Head of caudate nucleus (tissue), 42 donors: ENCODE measurements at regions not wholly inside any gene's neighbourhood (a gene's known extent, or its start where the extent isn't known, plus 50 kb on each side); places are given as distances from the start of the nearest gene placed in this dataset.

Source experiments
- DNase-seq, 42 donors: peaks; one replicate each; pipeline versions ENCODE4 v3.0.0 to v3.0.0-alpha.2; 2020 to 2021; ENCODE audit warnings: mixed read lengths in 7 of 42
- intact Hi-C: fragments of 100-400 bp; cut with DNase I; formaldehyde crosslinking; loops from one replicate; pipeline ENCODE4 v1.15.0; 2022

DNA sequence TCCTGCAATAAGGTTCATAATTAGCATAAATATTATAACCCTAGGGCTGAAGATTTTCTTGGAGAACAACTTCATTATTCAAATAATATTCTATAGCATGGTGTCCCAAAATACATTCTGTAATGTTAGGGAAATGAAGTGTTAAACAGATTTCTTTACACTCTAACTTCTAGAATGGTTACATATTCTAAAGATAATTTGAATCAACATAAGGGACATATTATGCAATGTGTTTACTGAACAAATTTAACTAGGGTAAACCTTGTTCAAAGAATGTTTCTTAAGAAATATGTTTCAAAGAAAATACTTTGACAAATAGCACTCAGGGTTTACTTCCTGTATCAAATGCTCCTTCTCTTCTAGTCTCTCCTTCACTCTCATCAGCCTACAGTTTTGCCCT lies 281.6 kb downstream of the SLC6A15 start:
- DNase-seq, result no peak
- intact Hi-C loops, result no loop called here

GRCh38 chr12:84627593-84627992 lies 285.0 kb downstream of the SLC6A15 start:
- no peak for DNase-seq
- intact Hi-C loops, result no loop called here

GRCh38 chr12:84624601-84625000 lies 288.0 kb downstream of the SLC6A15 start:
- no peak for DNase-seq
- intact Hi-C loops, result no loop called here

DNA sequence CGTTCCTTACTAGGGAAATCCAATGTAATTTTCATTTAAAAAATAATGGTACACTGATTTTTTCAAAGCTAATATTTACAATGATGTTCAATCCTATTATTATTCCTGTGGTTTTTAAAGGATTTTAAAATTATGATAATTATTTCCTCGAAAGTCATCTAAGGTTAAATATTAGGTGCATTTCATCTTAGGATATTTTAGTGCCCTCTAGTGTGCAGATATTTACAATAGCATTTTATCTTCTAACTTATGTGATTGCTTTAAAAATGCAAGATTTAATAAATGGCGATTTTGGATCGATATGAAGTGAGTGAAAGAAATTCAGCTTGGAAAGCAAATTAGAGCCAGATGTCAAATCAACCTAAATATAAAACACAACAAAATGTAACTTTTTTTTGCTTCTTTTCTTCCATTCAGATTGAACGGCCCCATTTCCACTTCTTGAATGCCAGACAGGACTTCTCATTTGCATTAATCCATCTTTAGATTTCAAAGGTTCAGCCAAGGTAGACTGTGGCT lies 293.5 kb downstream of the SLC6A15 start:
- no peak for DNase-seq

DNA sequence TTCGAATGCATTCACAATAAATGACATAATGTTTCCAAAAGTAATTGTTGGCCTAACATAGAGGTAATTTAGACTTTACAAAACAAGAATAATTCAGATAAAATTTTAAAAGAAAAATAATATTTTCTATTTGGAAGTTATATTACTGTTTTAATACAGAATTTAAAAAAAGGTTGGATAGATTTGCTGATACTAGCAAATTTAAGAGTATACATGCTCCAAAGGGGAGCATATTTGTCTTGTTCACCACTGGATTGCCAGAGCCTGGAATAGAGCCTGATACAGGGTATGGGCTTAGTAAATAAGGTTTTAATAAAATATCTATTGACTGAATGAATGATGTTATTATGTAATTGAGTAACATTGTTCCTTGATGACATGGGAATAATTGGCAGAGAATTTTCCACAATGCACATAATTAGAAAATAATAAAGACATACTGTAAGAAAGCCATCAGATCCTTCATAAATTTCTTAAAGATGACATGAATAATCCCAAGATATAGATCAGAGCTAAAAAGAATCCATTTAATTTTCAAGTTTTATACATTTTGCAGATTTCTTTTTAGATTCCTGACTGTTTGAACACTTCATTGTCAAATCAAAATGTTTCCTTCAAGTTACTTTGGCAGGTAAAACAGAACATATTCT lies 305.3 kb downstream of the SLC6A15 start:
- DNase-seq, result no peak
- intact Hi-C loops, result no loop called here

More for the DNA sequence above, 293.5 kb downstream of the SLC6A15 start:
- intact Hi-C loops, result no loop called here

- DNase-seq, result no peak
- intact Hi-C loops, result no loop called here
Observed at GRCh38 chr12:84605983-84606382, 306.6 kb downstream of the SLC6A15 start.

GRCh38 chr12:84604551-84604950 lies 308.0 kb downstream of the SLC6A15 start:
- no peak for DNase-seq
- intact Hi-C loops, result no loop called here

GRCh38 chr12:84603484-84604248 lies 308.9 kb downstream of the SLC6A15 start:
- intact Hi-C loops, result no loop called here

DNA sequence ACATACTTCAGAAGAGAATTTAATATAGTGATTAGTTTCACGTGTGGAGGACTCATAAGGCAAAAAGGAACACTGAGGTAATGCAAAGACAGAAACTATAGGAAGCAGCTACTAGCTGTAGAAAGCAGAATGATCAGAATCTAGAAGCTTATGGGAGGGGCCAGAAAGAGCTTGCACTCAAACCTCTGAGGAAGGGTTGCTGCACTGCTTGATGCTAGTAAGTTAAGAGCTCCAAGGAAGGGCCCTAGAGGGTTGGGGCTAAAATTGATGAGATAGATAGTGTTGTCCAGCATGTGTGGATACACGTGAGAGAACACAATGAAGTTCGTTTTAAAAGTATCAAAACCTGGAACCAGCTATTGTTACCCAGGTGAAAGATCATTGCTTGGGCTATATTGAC lies 311.1 kb downstream of the SLC6A15 start:
- no peak for DNase-seq
- intact Hi-C loops, result no loop called here

More at GRCh38 chr12:84603484-84604248, 308.9 kb downstream of the SLC6A15 start:
- no peak for DNase-seq

- DNase-seq, result peak in 4 of 42 donors; percentile 3 to 10 (median 6)
- intact Hi-C loops, result no loop called here
Observed at GRCh38 chr12:84599539-84599938, 313.1 kb downstream of the SLC6A15 start.

- DNase-seq, result no peak
- intact Hi-C loops, result no loop called here
Observed at GRCh38 chr12:84596266-84596665, 316.3 kb downstream of the SLC6A15 start.

- intact Hi-C loops, result no loop called here
- no peak for DNase-seq
Observed at GRCh38 chr12:84594157-84594556, 318.4 kb downstream of the SLC6A15 start.

DNA sequence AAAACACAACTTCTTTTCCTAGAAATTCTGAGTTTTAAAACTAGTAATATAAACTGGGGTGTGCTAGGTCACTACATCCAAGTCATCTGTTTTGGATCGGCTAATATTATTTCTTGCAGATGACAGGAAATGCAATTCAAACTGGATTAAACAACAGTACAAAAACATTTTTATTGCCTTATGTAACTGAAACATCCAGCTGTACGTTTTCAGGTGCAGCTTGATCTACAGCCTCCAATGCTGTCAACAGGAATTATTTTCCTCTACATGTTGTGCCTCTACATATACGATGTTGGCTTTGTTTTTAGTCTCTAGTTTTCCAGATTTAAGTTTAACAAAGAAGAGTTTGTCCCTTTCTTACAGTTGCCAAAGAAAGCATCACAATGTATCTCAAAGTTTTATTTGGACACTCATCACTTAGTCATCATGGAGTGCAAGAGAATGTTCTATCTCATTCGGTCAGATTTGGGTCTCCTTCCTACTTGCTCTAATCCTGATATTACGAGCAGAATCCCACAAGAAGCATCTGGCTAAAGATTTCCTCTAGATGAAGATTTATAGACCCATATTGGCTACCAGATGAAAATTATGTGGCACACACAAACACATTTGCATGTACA lies 326.7 kb downstream of the SLC6A15 start:
- no peak for DNase-seq
- intact Hi-C loops, result no loop called here

GRCh38 chr12:84572196-84572595 lies 340.4 kb downstream of the SLC6A15 start:
- intact Hi-C loops, result no loop called here
- DNase-seq, result no peak

GRCh38 chr12:84562331-84562730 lies 350.3 kb downstream of the SLC6A15 start:
- intact Hi-C loops, result no loop called here
- no peak for DNase-seq

GRCh38 chr12:84561351-84561750 lies 351.2 kb downstream of the SLC6A15 start:
- no peak for DNase-seq
- intact Hi-C loops, result no loop called here

DNA sequence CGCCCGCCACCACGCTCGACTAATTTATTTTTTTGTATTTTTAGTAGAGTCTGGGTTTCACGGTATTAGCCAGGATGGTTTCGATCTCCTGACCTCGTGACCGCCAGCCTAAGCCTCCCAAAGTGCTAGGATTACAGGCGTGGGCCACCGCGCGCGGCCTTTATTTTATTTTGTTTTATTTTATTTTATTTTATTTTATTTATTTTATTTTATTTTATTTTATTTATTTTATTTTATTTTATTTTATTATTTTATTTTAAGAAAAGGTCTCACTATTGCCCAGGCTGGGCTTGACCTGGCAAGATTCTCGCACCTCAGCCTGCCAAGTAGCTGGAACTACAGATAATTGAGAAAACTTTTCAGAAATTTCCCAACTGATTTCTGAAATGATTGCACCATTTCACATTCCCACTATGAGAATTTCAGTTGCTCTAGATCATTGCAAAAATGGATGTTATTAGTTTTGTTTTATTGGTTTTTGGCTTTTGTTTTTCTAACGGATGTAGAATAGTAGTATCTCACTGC lies 358.3 kb downstream of the SLC6A15 start:
- DNase-seq, result peak in 1 of 42 donors; percentile 11
- intact Hi-C loops, result no loop called here

GRCh38 chr12:84553331-84554117 lies 359.1 kb downstream of the SLC6A15 start:
- DNase-seq, result no peak
- intact Hi-C loops, result no loop called here

GRCh38 chr12:84551373-84551772 lies 361.2 kb downstream of the SLC6A15 start:
- intact Hi-C loops, result no loop called here
- no peak for DNase-seq
